ENCODE measurements at regions not wholly inside any gene's neighbourhood (a gene's known extent, or its start where the extent isn't known, plus 50 kb on each side); places are given as distances from the start of the nearest gene placed in this dataset.
"Not testable (repeated sequence)": the region's sequence is repeated elsewhere in the genome, so short reads cannot be mapped to it uniquely, and the experiment has no call there.

DNA sequence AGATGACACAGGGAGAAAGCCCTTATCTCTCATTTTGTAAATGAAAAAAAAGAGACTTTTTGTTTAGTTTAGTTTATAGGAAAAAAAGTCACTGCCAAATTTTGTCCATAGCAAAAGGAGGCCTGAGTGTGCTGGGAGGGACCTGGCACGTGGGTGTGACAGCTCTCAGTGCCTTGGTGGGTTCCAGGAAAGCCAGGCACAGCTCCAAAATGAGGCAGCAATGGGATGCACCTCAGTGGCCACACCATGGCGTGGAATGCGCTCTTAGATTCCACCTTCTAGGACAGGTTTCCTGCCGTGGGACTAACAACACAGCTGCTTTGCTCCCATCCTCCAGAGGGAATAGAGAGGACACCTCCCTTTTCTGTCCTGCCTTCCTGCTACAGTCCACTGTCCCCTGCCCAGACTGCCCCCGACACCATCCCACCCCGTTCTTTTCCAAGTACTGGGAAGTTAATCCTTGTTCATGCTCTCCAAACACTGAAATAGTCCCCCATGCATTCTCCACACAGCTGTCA lies 207.6 kb downstream of the EMP1 start:
- FAIRE-seq: no peak
- peak overlapping the region in 1 of 3 experiments; percentile 27; a peak in 1 of 6 replicates for H3K4me3 ChIP-seq (replicated peaks in 1 of 3; ENCODE audit: insufficient read depth in 1 of 3, low read depth in 2 of 3, low read length in 3 of 3)

DNA sequence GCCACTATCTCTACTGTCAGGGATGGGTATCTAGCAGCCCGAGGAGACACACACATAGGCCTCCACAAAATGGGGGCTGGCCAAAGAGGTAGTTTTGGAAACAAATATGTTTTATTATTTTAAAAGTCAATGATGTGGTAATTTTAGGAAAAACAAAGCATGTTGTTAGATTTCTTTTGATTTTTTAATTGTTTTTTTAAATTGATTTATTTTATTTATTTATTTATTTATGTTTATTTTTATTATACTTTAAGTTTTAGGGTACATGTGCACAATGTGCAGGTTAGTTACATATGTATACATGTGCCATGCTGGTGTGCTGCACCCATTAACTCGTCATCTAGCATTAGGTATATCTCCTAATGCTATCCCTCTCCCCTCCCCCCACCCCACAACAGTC lies 194.8 kb downstream of the EMP1 start:
- H3K4me1 ChIP-seq (ENCODE audit: insufficient read depth, low read length); H3K36me3 ChIP-seq (replicated peaks in 1 of 2; ENCODE audit: control insufficient read depth in 1 of 2, insufficient read depth in 2 of 2, low read length in 2 of 2); H3K27ac ChIP-seq (ENCODE audit: extremely low read length, insufficient read depth, low read length); H3K27me3 ChIP-seq (ENCODE audit: control insufficient read depth in 1 of 2, insufficient read depth in 2 of 2, low read length in 2 of 2); FAIRE-seq; in situ Hi-C loops (cut with HindIII; ENCODE audit: extremely low pct_ligation_motif_present, low pct_unique_long_range_greater_than_20kb); DNase-seq (ENCODE audit: low spot score); intact Hi-C loops (cut with micrococcal nuclease; ENCODE audit: unreplicated experiment); POLR2A ChIA-PET; ATAC-seq; H3K9ac ChIP-seq (ENCODE audit: insufficient read depth, low read depth, low read length); H3K9me3 ChIP-seq (ENCODE audit: low read length); H3K4me3 ChIP-seq (replicated peaks in 1 of 3; ENCODE audit: insufficient read depth in 1 of 3, low read depth in 2 of 3, low read length in 3 of 3); H2AFZ ChIP-seq (ENCODE audit: low read length); CTCF ChIA-PET (ENCODE audit: low intra/inter-chr PET ratio, low total read pairs); BruUV-seq (replicated peaks); H4K20me1 ChIP-seq (ENCODE audit: insufficient read depth, low read length); H3K79me2 ChIP-seq (ENCODE audit: insufficient read depth, low read length); H3K4me2 ChIP-seq (ENCODE audit: low read depth, low read length): not testable (repeated sequence)
- 0% methylated on average over 2 of the region's 2 CpGs for WGBS (ENCODE audit: low lambda C conversion rate)

More for the DNA sequence above, 207.6 kb downstream of the EMP1 start:
- Histone ChIP-seq H4K20me1 (ENCODE audit: insufficient read depth, low read length) (no peaks in the 10 kb centered on the region), H3K79me2 (ENCODE audit: insufficient read depth, low read length) (no peaks in the 10 kb centered on the region), H3K27ac (ENCODE audit: extremely low read length, insufficient read depth, low read length) (no peak overlapping the region), H3K27me3 (ENCODE audit: control insufficient read depth in 1 of 2, insufficient read depth in 2 of 2, low read length in 2 of 2) (peaks cover 0 to 19% of the 10 kb centered on the region in 2 experiments; a peak in 2 of 5 replicates), H3K4me2 (ENCODE audit: low read depth, low read length) (peak overlapping the region; percentile 25; the same call in 1 of the 2 replicates), H2AFZ (ENCODE audit: low read length) (no peak overlapping the region), H3K4me1 (ENCODE audit: insufficient read depth, low read length) (no peaks in the 10 kb centered on the region), H3K9ac (ENCODE audit: insufficient read depth, low read depth, low read length) (no peak overlapping the region), H3K36me3 (replicated peaks in 1 of 2; ENCODE audit: control insufficient read depth in 1 of 2, insufficient read depth in 2 of 2, low read length in 2 of 2) (no peaks in the 10 kb centered on the region), H3K9me3 (ENCODE audit: low read length) (0 out of 2 replicates have a peak, but pooled peaks cover 4% of the 10 kb centered on the region)
- ChIA-PET POLR2A (no interaction called here), CTCF (ENCODE audit: low intra/inter-chr PET ratio, low total read pairs) (no interaction called here)
- intact Hi-C loops (cut with micrococcal nuclease; ENCODE audit: unreplicated experiment): no loop called here
- in situ Hi-C loops (cut with HindIII; ENCODE audit: extremely low pct_ligation_motif_present, low pct_unique_long_range_greater_than_20kb): no loop called here
- 16% methylated on average over 5 of the region's 6 CpGs for WGBS (ENCODE audit: low lambda C conversion rate)
- no peak for DNase-seq (ENCODE audit: low spot score)
- BruUV-seq (replicated peaks): no TSS peak
- ATAC-seq: peak; percentile 23; the same call in 1 of the 3 replicates
- TF ChIP-seq SRF (IDR thresholded peaks at IDR 0.05; ENCODE audit: low read depth, low read length): no peak
- TF ChIP-seq, protein P1, sequence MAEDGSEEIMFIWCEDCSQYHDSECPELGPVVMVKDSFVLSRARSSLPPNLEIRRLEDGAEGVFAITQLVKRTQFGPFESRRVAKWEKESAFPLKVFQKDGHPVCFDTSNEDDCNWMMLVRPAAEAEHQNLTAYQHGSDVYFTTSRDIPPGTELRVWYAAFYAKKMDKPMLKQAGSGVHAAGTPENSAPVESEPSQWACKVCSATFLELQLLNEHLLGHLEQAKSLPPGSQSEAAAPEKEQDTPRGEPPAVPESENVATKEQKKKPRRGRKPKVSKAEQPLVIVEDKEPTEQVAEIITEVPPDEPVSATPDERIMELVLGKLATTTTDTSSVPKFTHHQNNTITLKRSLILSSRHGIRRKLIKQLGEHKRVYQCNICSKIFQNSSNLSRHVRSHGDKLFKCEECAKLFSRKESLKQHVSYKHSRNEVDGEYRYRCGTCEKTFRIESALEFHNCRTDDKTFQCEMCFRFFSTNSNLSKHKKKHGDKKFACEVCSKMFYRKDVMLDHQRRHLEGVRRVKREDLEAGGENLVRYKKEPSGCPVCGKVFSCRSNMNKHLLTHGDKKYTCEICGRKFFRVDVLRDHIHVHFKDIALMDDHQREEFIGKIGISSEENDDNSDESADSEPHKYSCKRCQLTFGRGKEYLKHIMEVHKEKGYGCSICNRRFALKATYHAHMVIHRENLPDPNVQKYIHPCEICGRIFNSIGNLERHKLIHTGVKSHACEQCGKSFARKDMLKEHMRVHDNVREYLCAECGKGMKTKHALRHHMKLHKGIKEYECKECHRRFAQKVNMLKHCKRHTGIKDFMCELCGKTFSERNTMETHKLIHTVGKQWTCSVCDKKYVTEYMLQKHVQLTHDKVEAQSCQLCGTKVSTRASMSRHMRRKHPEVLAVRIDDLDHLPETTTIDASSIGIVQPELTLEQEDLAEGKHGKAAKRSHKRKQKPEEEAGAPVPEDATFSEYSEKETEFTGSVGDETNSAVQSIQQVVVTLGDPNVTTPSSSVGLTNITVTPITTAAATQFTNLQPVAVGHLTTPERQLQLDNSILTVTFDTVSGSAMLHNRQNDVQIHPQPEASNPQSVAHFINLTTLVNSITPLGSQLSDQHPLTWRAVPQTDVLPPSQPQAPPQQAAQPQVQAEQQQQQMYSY (CRISPR knock-in tag; IDR thresholded peaks at IDR 0.05): no peak
- no peak for TF ChIP-seq POGZ (CRISPR knock-in tag; IDR thresholded peaks at IDR 0.05)
- TF ChIP-seq PCBP2 (optimal IDR thresholded peaks at IDR 0.05; ENCODE audit: low read depth, low read length, poor library complexity, severe bottlenecking): no peak
- no peak for TF ChIP-seq ZNF543 (CRISPR knock-in tag; IDR thresholded peaks at IDR 0.05)
- no peak for TF ChIP-seq TARDBP (CRISPR knock-in tag; IDR thresholded peaks at IDR 0.05)

Data from HepG2 (cell line).